CD4-positive, alpha-beta T cell (primary cell): ENCODE measurements at regions not wholly inside any gene's neighbourhood (a gene's known extent, or its start where the extent isn't known, plus 50 kb on each side); places are given as distances from the start of the nearest gene placed in this dataset.

Experiments used
- ATAC-seq: fragments of 200-7000 bp; cut with Tn5 transposase; one replicate; pipeline ENCODE4 v1.10.0; 2022; ENCODE audit warnings: mild to moderate bottlenecking; ENCODE audit not compliant: poor library complexity
- CTCF ChIA-PET: fragments of 350-600 bp; sonication (Branson Sonifier 250); formaldehyde crosslinking; loops from one replicate; lab custom pipeline; 2021; ENCODE audit warnings: antibody characterized with exemption, inconsistent platforms; lab: Charles Lee
- POLR2A ChIA-PET: fragments of 350-600 bp; sonication (Branson Sonifier 250); formaldehyde crosslinking; loops from one replicate; lab custom pipeline; 2021; ENCODE audit warnings: antibody characterized with exemption, inconsistent platforms; lab: Charles Lee
- DNase-seq, 14 experiments: peaks; one replicate each; pipeline ENCODE4 v3.0.0-alpha.2; 2013 to 2020; ENCODE audit warnings: mixed read lengths in 2 of 14
- H3K27ac ChIP-seq, 2 donors: one replicate each; pipeline versions ENCODE4 v1.5.1 to v1.7.0; 2013; ENCODE audit warnings: low read length in 2 of 2, low read depth in 1 of 2, mild to moderate bottlenecking in 1 of 2
- H3K27me3 ChIP-seq, 2 experiments: 1 replicate in 1 of 2; 2 replicates in 1 of 2; pipeline versions ENCODE4 v1.6.1 to v1.7.0; 2013; ENCODE audit warnings: low read length in 2 of 2, control low read depth in 1 of 2, mild to moderate bottlenecking in 1 of 2, moderate library complexity in 1 of 2; ENCODE audit not compliant: insufficient read depth in 2 of 2, control insufficient read depth in 1 of 2
- H3K36me3 ChIP-seq: one replicate; pipeline ENCODE4 v1.6.1; 2013; ENCODE audit warnings: low read length, control low read depth; ENCODE audit not compliant: insufficient read depth
- H3K4me1 ChIP-seq: one replicate; pipeline ENCODE4 v1.6.1; 2013; ENCODE audit warnings: low read length, control low read depth; ENCODE audit not compliant: insufficient read depth
- H3K4me3 ChIP-seq: one replicate; pipeline ENCODE4 v1.5.1; 2013; ENCODE audit warnings: mild to moderate bottlenecking, low read length, moderate library complexity
- H3K9me3 ChIP-seq, 2 experiments: 1 replicate in 1 of 2; 2 replicates in 1 of 2; pipeline versions ENCODE4 v1.6.1 to v1.7.0; 2013; ENCODE audit warnings: low read length in 2 of 2, mild to moderate bottlenecking in 2 of 2, control low read depth in 1 of 2, moderate library complexity in 1 of 2; ENCODE audit not compliant: control insufficient read depth in 1 of 2, insufficient read depth in 1 of 2
- H3K27ac Mint-ChIP-seq: one replicate; pipeline ENCODE4 v1.8.0; 2020; ENCODE audit warnings: mixed read lengths
- H3K27me3 Mint-ChIP-seq: one replicate; pipeline ENCODE4 v1.8.0; 2021; ENCODE audit warnings: mixed read lengths
- H3K36me3 Mint-ChIP-seq: one replicate; pipeline ENCODE4 v1.8.0; 2021; ENCODE audit warnings: low read depth, mixed read lengths
- H3K4me1 Mint-ChIP-seq: one replicate; pipeline ENCODE4 v1.8.0; 2021; ENCODE audit warnings: low read depth, mixed read lengths
- H3K4me3 Mint-ChIP-seq: one replicate; pipeline ENCODE4 v1.8.0; 2020; ENCODE audit warnings: mild to moderate bottlenecking, mixed read lengths
- H3K9me3 Mint-ChIP-seq: one replicate; pipeline ENCODE4 v1.8.0; 2020; ENCODE audit warnings: mixed read lengths
- CTCF ChIP-seq: fragments of 200-600 bp; IDR thresholded peaks from one replicate; pipeline ENCODE4 v1.8.0; 2022; ENCODE audit warnings: antibody characterized with exemption, mild to moderate bottlenecking
- intact Hi-C, 2 experiments: fragments of 100-400 bp; cut with DNase I in 1 of 2; cut with micrococcal nuclease in 1 of 2; formaldehyde crosslinking; loops; one replicate each; pipeline versions ENCODE4 v1.15.1 to v1.9.0; 2023 to 2025; cut with DNase I, micrococcal nuclease

DNA sequence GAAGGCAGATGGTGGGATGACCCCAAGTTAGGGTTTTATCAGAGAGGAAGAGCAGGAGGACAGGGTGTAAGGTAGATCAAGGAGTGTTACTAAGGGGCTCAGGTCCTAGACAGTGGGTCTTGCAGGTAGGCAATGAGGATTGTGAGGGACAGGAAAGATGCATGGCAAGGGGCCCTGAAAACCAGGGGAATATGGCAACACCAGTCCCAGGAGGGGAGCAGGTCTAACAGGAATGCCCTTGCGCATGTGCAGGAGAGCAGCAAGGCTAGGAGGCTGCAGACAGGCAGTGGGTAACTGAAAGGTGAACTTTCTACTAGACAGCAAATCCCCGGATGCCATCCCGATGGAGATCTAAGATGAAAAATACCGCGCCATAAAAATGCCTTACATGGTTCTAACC is 211.3 kb downstream of the ALG10 start:
- Mint-ChIP-seq H3K9me3 (no peaks in the 10 kb centered on the region), H3K4me1 (no peaks in the 10 kb centered on the region), H3K27me3 (peaks cover 7% of the 10 kb centered on the region), H3K27ac (no peak overlapping the region), H3K4me3 (no peak overlapping the region), H3K36me3 (no peaks in the 10 kb centered on the region)
- ChIA-PET CTCF (no interaction called here), POLR2A (no interaction called here)
- no peaks in the 10 kb centered on the region for H3K4me1 ChIP-seq
- H3K36me3 ChIP-seq = no peaks in the 10 kb centered on the region
- DNase-seq = no peak
- no peak for ATAC-seq
- H3K27me3 ChIP-seq = peaks cover 3 to 5% of the 10 kb centered on the region in 2 experiments
- no peak for TF ChIP-seq CTCF
- intact Hi-C loops = no loop called here
- peaks cover 0 to 4% of the 10 kb centered on the region in 2 experiments for H3K9me3 ChIP-seq
- H3K27ac ChIP-seq = no peak overlapping the region
- H3K4me3 ChIP-seq = no peak overlapping the region

GRCh38 chr12:34236073-34236472 is 213.8 kb downstream of the ALG10 start:
- Histone ChIP-seq H3K4me1 (no peaks in the 10 kb centered on the region), H3K9me3 (peaks cover 0 to 3% of the 10 kb centered on the region in 2 experiments), H3K4me3 (no peak overlapping the region), H3K27me3 (no peaks in the 10 kb centered on the region), H3K27ac (no peak overlapping the region), H3K36me3 (no peaks in the 10 kb centered on the region)
- H3K27ac Mint-ChIP-seq = no peak overlapping the region
- TF ChIP-seq CTCF = no peak
- H3K27me3 Mint-ChIP-seq = no peaks in the 10 kb centered on the region
- ChIA-PET POLR2A (no interaction called here), CTCF (no interaction called here)
- no peak overlapping the region for H3K4me3 Mint-ChIP-seq
- intact Hi-C loops = no loop called here
- no peaks in the 10 kb centered on the region for H3K36me3 Mint-ChIP-seq
- DNase-seq (no peak), ATAC-seq (no peak)
- H3K4me1 Mint-ChIP-seq = no peaks in the 10 kb centered on the region
- no peaks in the 10 kb centered on the region for H3K9me3 Mint-ChIP-seq

DNA sequence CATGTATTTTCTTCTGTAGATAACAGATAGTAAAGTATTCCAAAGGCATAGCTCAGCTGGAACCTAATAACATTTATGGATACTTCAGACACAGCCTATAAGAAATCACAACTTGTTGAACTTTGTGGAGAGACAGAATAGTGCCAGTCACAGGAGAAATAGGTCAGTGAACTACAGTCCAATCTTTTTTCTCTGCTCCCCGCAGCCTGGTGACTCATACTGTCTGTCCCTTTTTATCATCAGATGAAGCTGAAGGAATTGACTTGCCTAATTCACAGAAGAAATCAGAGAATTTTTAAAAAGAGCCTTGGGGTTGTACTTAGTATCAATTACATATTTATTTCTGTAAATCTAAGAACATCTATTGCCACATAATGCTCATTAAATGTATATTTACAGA is 222.3 kb downstream of the ALG10 start:
- Histone ChIP-seq H3K4me3 (no peak overlapping the region), H3K4me1 (no peaks in the 10 kb centered on the region), H3K9me3 (no peaks in the 10 kb centered on the region), H3K27me3 (no peaks in the 10 kb centered on the region), H3K36me3 (no peaks in the 10 kb centered on the region), H3K27ac (no peak overlapping the region)
- ChIA-PET POLR2A (no interaction called here), CTCF (no interaction called here)
- no peaks in the 10 kb centered on the region for H3K4me1 Mint-ChIP-seq
- no peak overlapping the region for H3K4me3 Mint-ChIP-seq
- DNase-seq (no peak), ATAC-seq (no peak)
- intact Hi-C loops = no loop called here
- H3K36me3 Mint-ChIP-seq = no peaks in the 10 kb centered on the region
- no peaks in the 10 kb centered on the region for H3K9me3 Mint-ChIP-seq
- no peaks in the 10 kb centered on the region for H3K27me3 Mint-ChIP-seq
- TF ChIP-seq CTCF = no peak
- H3K27ac Mint-ChIP-seq = no peak overlapping the region
